H9 (cell line): ENCODE measurements at regions not wholly inside any gene's neighbourhood (a gene's known extent, or its start where the extent isn't known, plus 50 kb on each side); places are given as distances from the start of the nearest gene placed in this dataset.

Source experiments
- DNase-seq: peaks from one replicate; pipeline ENCODE4 v3.0.0-alpha.2; 2017
- H2AFZ ChIP-seq: one replicate; pipeline ENCODE4 v1.6.1; 2013; ENCODE audit warnings: mild to moderate bottlenecking, low read length, control low read depth, moderate library complexity
- H2AK5ac ChIP-seq: 2 replicates; pipeline ENCODE4 v1.6.1; 2013; ENCODE audit warnings: low read length, control low read depth, mixed read lengths; ENCODE audit not compliant: insufficient read length
- H2BK120ac ChIP-seq: one replicate; pipeline ENCODE4 v1.6.1; 2013; ENCODE audit warnings: low read depth, mild to moderate bottlenecking, low read length, control low read depth, inconsistent platforms; ENCODE audit not compliant: poor library complexity, severe bottlenecking
- H2BK12ac ChIP-seq: 2 replicates; pipeline ENCODE4 v1.6.1; 2013; ENCODE audit warnings: low read length, control low read depth, mixed read lengths, low read depth; ENCODE audit not compliant: insufficient read length
- H2BK15ac ChIP-seq: 2 replicates; pipeline ENCODE4 v1.6.1; 2013; ENCODE audit warnings: low read depth, low read length, control low read depth
- H2BK20ac ChIP-seq: one replicate; pipeline ENCODE4 v1.6.1; 2013; ENCODE audit warnings: low read depth, mild to moderate bottlenecking, low read length, control low read depth, inconsistent platforms; ENCODE audit not compliant: poor library complexity, severe bottlenecking
- H2BK5ac ChIP-seq: 2 replicates; pipeline ENCODE4 v1.6.1; 2013; ENCODE audit warnings: low read length, control low read depth, mixed read lengths; ENCODE audit not compliant: insufficient read length
- H3K14ac ChIP-seq: 2 replicates; pipeline ENCODE4 v1.6.1; 2013; ENCODE audit warnings: low read length, control low read depth; ENCODE audit not compliant: insufficient read depth
- H3K18ac ChIP-seq: 2 replicates; pipeline ENCODE4 v1.6.1; 2013; ENCODE audit warnings: low read depth, mild to moderate bottlenecking, mixed read lengths, low read length, control low read depth; ENCODE audit not compliant: insufficient read length
- H3K23ac ChIP-seq: 2 replicates; pipeline ENCODE4 v1.6.1; 2013; ENCODE audit warnings: low read length, control low read depth, mixed read lengths, low read depth; ENCODE audit not compliant: insufficient read length
- H3K23me2 ChIP-seq: 2 replicates; pipeline ENCODE4 v1.6.1; 2013; ENCODE audit warnings: low read depth, mild to moderate bottlenecking, mixed read lengths, low read length, control low read depth; ENCODE audit not compliant: insufficient read length, poor library complexity, severe bottlenecking
- H3K27ac ChIP-seq: 2 replicates; pipeline ENCODE4 v1.5.1; 2013; ENCODE audit warnings: low read length, control low read depth, mixed read lengths, low read depth; ENCODE audit not compliant: insufficient read length
- H3K27me3 ChIP-seq: 2 replicates; pipeline ENCODE4 v1.6.1; 2013; ENCODE audit warnings: low read length, control low read depth, inconsistent platforms; ENCODE audit not compliant: insufficient read depth
- H3K4ac ChIP-seq: 2 replicates; pipeline ENCODE4 v1.6.1; 2013; ENCODE audit warnings: low read depth, mild to moderate bottlenecking, control low read depth, inconsistent platforms, low read length, moderate library complexity
- H3K4me1 ChIP-seq: 2 replicates; pipeline ENCODE4 v1.6.1; 2013; ENCODE audit warnings: low read length, control low read depth, inconsistent platforms; ENCODE audit not compliant: insufficient read depth
- H3K4me2 ChIP-seq: 2 replicates; pipeline ENCODE4 v1.6.1; 2013; ENCODE audit warnings: low read length, control low read depth, mixed read lengths; ENCODE audit not compliant: insufficient read length, insufficient read depth
- H3K56ac ChIP-seq: 2 replicates; pipeline ENCODE4 v1.6.1; 2013; ENCODE audit warnings: low read depth, mild to moderate bottlenecking, mixed read lengths, low read length, control low read depth; ENCODE audit not compliant: insufficient read length
- H3K79me1 ChIP-seq: 2 replicates; pipeline ENCODE4 v1.6.1; 2013; ENCODE audit warnings: low read depth, mild to moderate bottlenecking, moderate library complexity, low read length, control low read depth, inconsistent platforms; ENCODE audit not compliant: insufficient read depth, poor library complexity, severe bottlenecking
- H3K79me2 ChIP-seq: 2 replicates; pipeline ENCODE4 v1.6.1; 2013; ENCODE audit warnings: low read length, control low read depth, inconsistent platforms; ENCODE audit not compliant: insufficient read depth
- H3K9ac ChIP-seq: 2 replicates; pipeline ENCODE4 v1.6.1; 2013; ENCODE audit warnings: low read length, control low read depth, mixed read lengths; ENCODE audit not compliant: insufficient read length; ENCODE audit errors: extremely low read depth
- H3K9me3 ChIP-seq: one replicate; pipeline ENCODE4 v1.6.1; 2013; ENCODE audit warnings: low read depth, low read length, inconsistent platforms; ENCODE audit not compliant: control insufficient read depth
- H3T11ph ChIP-seq: one replicate; pipeline ENCODE4 v1.6.1; 2013; ENCODE audit warnings: mild to moderate bottlenecking, low read length, control low read depth, inconsistent platforms
- H4K20me1 ChIP-seq: one replicate; pipeline ENCODE4 v1.6.1; 2013; ENCODE audit not compliant: control insufficient read depth, insufficient read length, insufficient read depth
- H4K5ac ChIP-seq: 2 replicates; pipeline ENCODE4 v1.6.1; 2013; ENCODE audit warnings: low read depth, mild to moderate bottlenecking, mixed read lengths, low read length, control low read depth; ENCODE audit not compliant: insufficient read length
- H4K8ac ChIP-seq: replicated peaks from 2 replicates; pipeline ENCODE4 v1.6.1; 2013; ENCODE audit warnings: low read length, control low read depth, mixed read lengths, low read depth; ENCODE audit not compliant: insufficient read length
- H4K91ac ChIP-seq: 2 replicates; pipeline ENCODE4 v1.6.1; 2013; ENCODE audit warnings: low read depth, mild to moderate bottlenecking, moderate library complexity, mixed read lengths, low read length, control low read depth; ENCODE audit not compliant: insufficient read length
- H3K27ac Mint-ChIP-seq, 3 experiments: 2 replicates in 2 of 3; 3 replicates in 1 of 3; pipeline ENCODE4 v1.8.0; 2020 to 2021; ENCODE audit warnings: mixed read lengths in 3 of 3, mild to moderate bottlenecking in 1 of 3, moderate library complexity in 1 of 3
- H3K27me3 Mint-ChIP-seq: 2 replicates; pipeline ENCODE4 v1.8.0; 2021; ENCODE audit warnings: low read depth, mild to moderate bottlenecking, moderate library complexity, mixed read lengths
- H3K36me3 Mint-ChIP-seq, 3 experiments: 2 replicates in 2 of 3; 3 replicates in 1 of 3; pipeline ENCODE4 v1.8.0; 2020 to 2021; ENCODE audit warnings: low read depth in 3 of 3, mixed read lengths in 3 of 3; ENCODE audit not compliant: insufficient read depth in 1 of 3
- H3K4me1 Mint-ChIP-seq, 2 experiments: 2 replicates each; pipeline ENCODE4 v1.8.0; 2020; ENCODE audit warnings: mixed read lengths in 2 of 2
- H3K4me3 Mint-ChIP-seq, 2 experiments: 2 replicates in 1 of 2; 3 replicates in 1 of 2; pipeline ENCODE4 v1.8.0; 2020 to 2021; ENCODE audit warnings: mild to moderate bottlenecking in 2 of 2, mixed read lengths in 2 of 2, moderate library complexity in 1 of 2
- H3K9me3 Mint-ChIP-seq, 2 experiments: 2 replicates in 1 of 2; 3 replicates in 1 of 2; pipeline ENCODE4 v1.8.0; 2020; ENCODE audit warnings: mild to moderate bottlenecking in 2 of 2, mixed read lengths in 2 of 2, moderate library complexity in 1 of 2
- CTCF ChIP-seq: fragments of 200-600 bp; sonication (generic); conservative IDR thresholded peaks from 3 replicates; pipeline ENCODE4 v1.8.0; 2021; ENCODE audit warnings: antibody characterized with exemption, mild to moderate bottlenecking
- WGBS: extraction: QIAGEN DNeasy Blood & Tissue Kit; methylation state at CpG from one replicate; pipeline ENCODE4 v1.1.7; 2013; ENCODE audit warnings: missing lambda C conversion rate, low lambda C conversion rate, mixed read lengths; ENCODE audit not compliant: insufficient read length; ENCODE audit errors: extremely low coverage; 5-methylcytosine and 5-hydroxymethylcytosine counted together

GRCh38 chr17:69704935-69705334 lies 290.4 kb downstream of the MAP2K6 start:
- no peaks in the 10 kb centered on the region for H3K23me2 ChIP-seq
- no CpG with 5 or more reads among the region's 1 CpG for WGBS
- no peak overlapping the region for H2BK20ac ChIP-seq
- H2BK5ac ChIP-seq = no peak overlapping the region
- Mint-ChIP-seq H3K9me3 (peaks cover 3 to 4% of the 10 kb centered on the region in 2 experiments; a peak in 3 of 5 replicates), H3K36me3 (peaks cover 0 to 4% (median 3%) of the 10 kb centered on the region in 3 experiments; a peak in 3 of 7 replicates), H3K4me1 (no peaks in the 10 kb centered on the region), H3K27ac (no peak overlapping the region), H3K27me3 (peaks cover 3% of the 10 kb centered on the region), H3K4me3 (no peak overlapping the region)
- H4K8ac ChIP-seq = no peak overlapping the region
- no peak overlapping the region for H4K5ac ChIP-seq
- H3K9me3 ChIP-seq = no peaks in the 10 kb centered on the region
- TF ChIP-seq CTCF = no peak
- no peak overlapping the region for H2BK120ac ChIP-seq
- H4K91ac ChIP-seq = no peak overlapping the region
- H3K4me2 ChIP-seq = no peak overlapping the region
- H3K79me2 ChIP-seq = no peaks in the 10 kb centered on the region
- no peak overlapping the region for H3T11ph ChIP-seq
- H2AK5ac ChIP-seq = no peak overlapping the region
- H3K23ac ChIP-seq = no peak overlapping the region
- no peaks in the 10 kb centered on the region for H3K79me1 ChIP-seq
- no peaks in the 10 kb centered on the region; the same call in 1 of the 2 replicates for H3K27me3 ChIP-seq
- H3K4ac ChIP-seq = no peak overlapping the region
- no peak overlapping the region for H3K9ac ChIP-seq
- H4K20me1 ChIP-seq = no peaks in the 10 kb centered on the region
- H3K27ac ChIP-seq = no peak overlapping the region
- H2BK12ac ChIP-seq = no peak overlapping the region
- no peak overlapping the region for H3K18ac ChIP-seq
- H3K56ac ChIP-seq = no peak overlapping the region
- no peak overlapping the region for H3K14ac ChIP-seq
- H3K4me1 ChIP-seq = no peaks in the 10 kb centered on the region
- H2AFZ ChIP-seq = no peak overlapping the region
- no peak overlapping the region for H2BK15ac ChIP-seq
- DNase-seq = no peak
